ENCODE measurements at regions not wholly inside any gene's neighbourhood (a gene's known extent, or its start where the extent isn't known, plus 50 kb on each side); places are given as distances from the start of the nearest gene placed in this dataset.

GRCh38 chr6:1526398-1527072, 83.2 kb upstream of the FOXC1 start:
- TF ChIP-seq, protein P1, sequence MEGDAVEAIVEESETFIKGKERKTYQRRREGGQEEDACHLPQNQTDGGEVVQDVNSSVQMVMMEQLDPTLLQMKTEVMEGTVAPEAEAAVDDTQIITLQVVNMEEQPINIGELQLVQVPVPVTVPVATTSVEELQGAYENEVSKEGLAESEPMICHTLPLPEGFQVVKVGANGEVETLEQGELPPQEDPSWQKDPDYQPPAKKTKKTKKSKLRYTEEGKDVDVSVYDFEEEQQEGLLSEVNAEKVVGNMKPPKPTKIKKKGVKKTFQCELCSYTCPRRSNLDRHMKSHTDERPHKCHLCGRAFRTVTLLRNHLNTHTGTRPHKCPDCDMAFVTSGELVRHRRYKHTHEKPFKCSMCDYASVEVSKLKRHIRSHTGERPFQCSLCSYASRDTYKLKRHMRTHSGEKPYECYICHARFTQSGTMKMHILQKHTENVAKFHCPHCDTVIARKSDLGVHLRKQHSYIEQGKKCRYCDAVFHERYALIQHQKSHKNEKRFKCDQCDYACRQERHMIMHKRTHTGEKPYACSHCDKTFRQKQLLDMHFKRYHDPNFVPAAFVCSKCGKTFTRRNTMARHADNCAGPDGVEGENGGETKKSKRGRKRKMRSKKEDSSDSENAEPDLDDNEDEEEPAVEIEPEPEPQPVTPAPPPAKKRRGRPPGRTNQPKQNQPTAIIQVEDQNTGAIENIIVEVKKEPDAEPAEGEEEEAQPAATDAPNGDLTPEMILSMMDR (IDR thresholded peaks at IDR 0.05; ENCODE audit: insufficient read depth, low read length): no peak
- H3K4me3 ChIP-seq (ENCODE audit: low read depth, low read length): no peak overlapping the region
- DNase-seq (ENCODE audit: low read depth): peak; percentile 55

GRCh38 chr6:1527073-1527457, 82.7 kb upstream of the FOXC1 start:
- peak; percentile 57 for DNase-seq (ENCODE audit: low read depth)
- TF ChIP-seq, protein P1 (IDR thresholded peaks at IDR 0.05; ENCODE audit: insufficient read depth, low read length): no peak
- H3K4me3 ChIP-seq (ENCODE audit: low read depth, low read length): no peak overlapping the region

GRCh38 chr6:1535295-1535694, 74.4 kb upstream of the FOXC1 start:
- peak; percentile 43 for DNase-seq (ENCODE audit: low read depth)
- TF ChIP-seq, protein P1 (IDR thresholded peaks at IDR 0.05; ENCODE audit: insufficient read depth, low read length): no peak

GRCh38 chr6:1536526-1537429, 72.9 kb upstream of the FOXC1 start:
- TF ChIP-seq, protein P1 (IDR thresholded peaks at IDR 0.05; ENCODE audit: insufficient read depth, low read length): no peak
- no peak overlapping the region for H3K4me3 ChIP-seq (ENCODE audit: low read depth, low read length)
- DNase-seq (ENCODE audit: low read depth): no peak

More at GRCh38 chr6:1535295-1535694, 74.4 kb upstream of the FOXC1 start:
- H3K4me3 ChIP-seq (ENCODE audit: low read depth, low read length): no peak overlapping the region

- no peak for DNase-seq (ENCODE audit: low read depth)
- TF ChIP-seq, protein P1 (IDR thresholded peaks at IDR 0.05; ENCODE audit: insufficient read depth, low read length): no peak
- no peak overlapping the region for H3K4me3 ChIP-seq (ENCODE audit: low read depth, low read length)
These were observed 71.3 kb upstream of the FOXC1 start for GRCh38 chr6:1538369-1538768.

DNA sequence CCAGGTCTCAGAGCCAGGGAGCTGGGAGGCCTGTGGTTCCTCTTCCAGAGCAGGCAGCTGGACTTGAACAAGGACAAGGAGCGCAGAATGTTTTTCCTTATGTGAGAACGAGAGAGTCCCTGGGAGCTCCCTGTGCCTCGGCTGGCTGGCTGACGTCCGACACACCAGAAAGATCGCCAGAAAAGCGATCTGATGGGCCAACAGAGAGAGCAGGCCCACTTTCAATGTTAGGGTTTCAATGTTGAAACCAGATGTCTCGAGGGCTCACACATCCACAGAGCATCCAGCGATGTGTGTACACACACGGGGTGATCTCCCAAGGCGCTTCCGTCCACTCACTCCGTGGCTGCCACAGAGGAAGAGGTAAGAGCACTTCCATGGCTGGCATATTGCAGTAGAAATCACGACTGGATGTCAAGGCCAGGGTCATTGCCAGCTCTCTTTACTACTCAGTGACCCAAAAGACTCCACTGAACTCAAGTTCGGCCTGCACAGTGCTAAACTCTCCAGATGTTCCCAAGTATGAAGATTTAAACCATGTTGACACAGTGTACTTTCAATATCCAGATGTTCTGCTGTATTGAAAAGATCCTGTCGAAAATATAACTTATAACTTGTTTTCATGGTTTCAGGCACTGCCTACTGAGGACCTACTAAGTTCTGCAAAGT, 70.8 kb upstream of the FOXC1 start:
- no peak for DNase-seq (ENCODE audit: low read depth)

More for the DNA sequence above, 70.8 kb upstream of the FOXC1 start:
- H3K4me3 ChIP-seq (ENCODE audit: low read depth, low read length): no peak overlapping the region
- TF ChIP-seq, protein P1 (IDR thresholded peaks at IDR 0.05; ENCODE audit: insufficient read depth, low read length): no peak
